IMR-90 (cell line): ENCODE measurements at regions not wholly inside any gene's neighbourhood (a gene's known extent, or its start where the extent isn't known, plus 50 kb on each side); places are given as distances from the start of the nearest gene placed in this dataset.

Source experiments
- ATAC-seq: fragments of 200-7000 bp; cut with Tn5 transposase; 2 replicates; pipeline ENCODE4 v1.9.1; 2020; ENCODE audit warnings: low read depth, mild to moderate bottlenecking, moderate library complexity
- BruUV-seq: library from RNA; stranded (reverse); fragments of 400-500 nt; replicated peaks from 2 replicates; lab custom pipeline; 2021; lab: Mats Ljungman, UMichigan
- CTCF ChIA-PET: fragments of 300-600 bp; formaldehyde crosslinking; extraction: SDS; loops from one replicate; lab custom pipeline; 2021; ENCODE audit warnings: antibody characterized with exemption; lab: Yijun Ruan, JAX
- POLR2A ChIA-PET: fragments of 300-600 bp; sonication (Branson Sonifier 250); formaldehyde crosslinking; loops from one replicate; lab custom pipeline; 2022; ENCODE audit warnings: antibody characterized with exemption; ENCODE audit not compliant: unreplicated experiment; lab: Charles Lee
- DNase-seq: peaks from one replicate; pipeline ENCODE4 v3.0.0; 2013
- H2AFZ ChIP-seq: replicated peaks from 2 replicates; pipeline ENCODE3; 2013; ENCODE audit warnings: low read length, mild to moderate bottlenecking; ENCODE audit not compliant: poor library complexity
- H2AK5ac ChIP-seq: 2 replicates; pipeline ENCODE4 v1.6.1; 2013; ENCODE audit warnings: low read depth, low read length, inconsistent platforms
- H2AK9ac ChIP-seq: replicated peaks from 2 replicates; pipeline ENCODE3; 2013; ENCODE audit warnings: mild to moderate bottlenecking, low read depth, low read length, moderate library complexity; ENCODE audit not compliant: poor library complexity
- H2BK120ac ChIP-seq: 2 replicates; pipeline ENCODE4 v1.6.1; 2013; ENCODE audit warnings: low read depth, low read length, inconsistent platforms
- H2BK15ac ChIP-seq: 3 replicates; pipeline ENCODE4 v1.6.1; 2013; ENCODE audit warnings: low read depth, low read length, inconsistent platforms
- H2BK20ac ChIP-seq: 2 replicates; pipeline ENCODE4 v1.6.1; 2013; ENCODE audit warnings: low read depth, mild to moderate bottlenecking, inconsistent platforms, low read length, moderate library complexity
- H2BK5ac ChIP-seq: 2 replicates; pipeline ENCODE4 v1.6.1; 2013; ENCODE audit warnings: mild to moderate bottlenecking, low read depth, low read length, inconsistent platforms; ENCODE audit not compliant: poor library complexity, severe bottlenecking
- H3K14ac ChIP-seq: replicated peaks from 2 replicates; pipeline ENCODE4 v1.6.1; 2013; ENCODE audit warnings: low read depth, low read length, inconsistent platforms
- H3K18ac ChIP-seq: 2 replicates; pipeline ENCODE4 v1.6.1; 2013; ENCODE audit warnings: low read depth, low read length, control low read depth
- H3K23ac ChIP-seq: 2 replicates; pipeline ENCODE4 v1.6.1; 2013; ENCODE audit warnings: low read depth, low read length, inconsistent platforms
- H3K27ac ChIP-seq: 2 replicates; pipeline ENCODE4 v1.5.1; 2013; ENCODE audit warnings: mild to moderate bottlenecking, control low read depth, low read length; ENCODE audit not compliant: insufficient read depth
- H3K27me3 ChIP-seq: 2 replicates; pipeline ENCODE4 v1.6.1; 2013; ENCODE audit warnings: low read length; ENCODE audit not compliant: control insufficient read depth, insufficient read depth
- H3K36me3 ChIP-seq: 2 replicates; pipeline ENCODE4 v1.6.1; 2013; ENCODE audit warnings: low read length, mixed read lengths; ENCODE audit not compliant: control insufficient read depth, insufficient read depth
- H3K4ac ChIP-seq: 2 replicates; pipeline ENCODE4 v1.6.1; 2013; ENCODE audit warnings: low read depth, low read length, inconsistent platforms
- H3K4me1 ChIP-seq: 2 replicates; pipeline ENCODE4 v1.6.1; 2013; ENCODE audit warnings: low read length, mixed read lengths; ENCODE audit not compliant: control insufficient read depth, insufficient read depth
- H3K4me2 ChIP-seq: 2 replicates; pipeline ENCODE4 v1.6.1; 2013; ENCODE audit warnings: low read depth, mild to moderate bottlenecking, control low read depth, low read length, moderate library complexity
- H3K4me3 ChIP-seq: 2 replicates; pipeline ENCODE4 v1.5.1; 2013; ENCODE audit warnings: low read depth, mild to moderate bottlenecking, control low read depth, low read length, moderate library complexity; ENCODE audit not compliant: insufficient read depth
- H3K56ac ChIP-seq: 2 replicates; pipeline ENCODE4 v1.6.1; 2013; ENCODE audit warnings: low read length, inconsistent platforms; ENCODE audit not compliant: insufficient read depth; ENCODE audit errors: extremely low read depth
- H3K79me1 ChIP-seq, 2 experiments: 2 replicates each; pipeline ENCODE4 v1.6.1; 2013; ENCODE audit warnings: low read length in 2 of 2, inconsistent platforms in 1 of 2, low read depth in 1 of 2
- H3K9ac ChIP-seq: 2 replicates; pipeline ENCODE4 v1.6.1; 2013; ENCODE audit warnings: low read depth, low read length, control low read depth
- H3K9me1 ChIP-seq: 2 replicates; pipeline ENCODE4 v1.6.1; 2013; ENCODE audit warnings: low read length, inconsistent platforms; ENCODE audit not compliant: insufficient read depth
- H3K9me3 ChIP-seq: 2 replicates; pipeline ENCODE4 v1.6.1; 2013; ENCODE audit warnings: low read length; ENCODE audit not compliant: control insufficient read depth, insufficient read depth
- H4K20me1 ChIP-seq: 2 replicates; pipeline ENCODE4 v1.6.1; 2013; ENCODE audit warnings: low read length, inconsistent platforms; ENCODE audit not compliant: insufficient read depth
- H4K5ac ChIP-seq: 2 replicates; pipeline ENCODE4 v1.6.1; 2013; ENCODE audit warnings: mild to moderate bottlenecking, low read depth, low read length, control low read depth
- H4K8ac ChIP-seq, 2 experiments: 2 replicates each; pipeline ENCODE4 v1.6.1; 2013; ENCODE audit warnings: low read depth in 2 of 2, low read length in 2 of 2, control low read depth in 1 of 2, inconsistent platforms in 1 of 2
- H4K91ac ChIP-seq: 2 replicates; pipeline ENCODE4 v1.6.1; 2013; ENCODE audit warnings: low read depth, low read length, inconsistent platforms; ENCODE audit not compliant: insufficient read depth
- BHLHE40 ChIP-seq: fragments of 150-350 bp; IDR thresholded peaks from 2 replicates; pipeline ENCODE4 v1.6.1; 2016; ENCODE audit warnings: mild to moderate bottlenecking, low read depth, low read length
- CTCF ChIP-seq: conservative IDR thresholded peaks from 2 replicates; pipeline ENCODE4 v1.5.1; 2012; ENCODE audit warnings: mild to moderate bottlenecking, low read depth, low read length, improper control_type of control experiment
- FOS ChIP-seq: fragments of 150-350 bp; IDR thresholded peaks from 2 replicates; pipeline ENCODE4 v1.6.1; 2016; ENCODE audit warnings: low read depth, low read length
- MAFK ChIP-seq: IDR thresholded peaks from 2 replicates; pipeline ENCODE4 v1.6.1; 2012; ENCODE audit warnings: low read depth, low read length, improper control_type of control experiment
- MAZ ChIP-seq: IDR thresholded peaks from 2 replicates; pipeline ENCODE4 v1.6.1; 2012; ENCODE audit warnings: low read depth, mild to moderate bottlenecking, low read length, improper control_type of control experiment, moderate library complexity, borderline replicate concordance
- MXI1 ChIP-seq: IDR thresholded peaks from 2 replicates; pipeline ENCODE4 v1.6.1; 2012; ENCODE audit warnings: low read depth, mild to moderate bottlenecking, low read length, moderate library complexity, borderline replicate concordance
- POLR2A ChIP-seq: IDR thresholded peaks from 2 replicates; pipeline ENCODE4 v1.6.1; 2012; ENCODE audit warnings: mild to moderate bottlenecking, low read depth, low read length
- RAD21 ChIP-seq: IDR thresholded peaks from 2 replicates; pipeline ENCODE4 v1.6.1; 2012; ENCODE audit warnings: low read length, improper control_type of control experiment
- RFX5 ChIP-seq: IDR thresholded peaks from 2 replicates; pipeline ENCODE4 v1.8.0; 2012; ENCODE audit warnings: low read depth, mild to moderate bottlenecking, low read length, moderate library complexity
- SMC3 ChIP-seq: fragments of 150-350 bp; IDR thresholded peaks from 2 replicates; pipeline ENCODE4 v1.6.1; 2016; ENCODE audit warnings: low read depth, mild to moderate bottlenecking, antibody characterized with exemption, low read length, moderate library complexity
- WGBS, 2 experiments: methylation state at CpG; one replicate each; pipeline versions ENCODE4 v1.1.5 to v1.1.7; 2013; ENCODE audit warnings: missing lambda C conversion rate in 2 of 2; ENCODE audit not compliant: insufficient read length in 1 of 2; ENCODE audit errors: extremely low coverage in 2 of 2; 5-methylcytosine and 5-hydroxymethylcytosine counted together
- dilution Hi-C: fragments of 300-500 bp; cut with HindIII; formaldehyde crosslinking; loops from one replicate; pipeline ENCODE4 v1.14.3; 2018; ENCODE audit warnings: low sequenced_read_pairs; ENCODE audit not compliant: unreplicated experiment
- in situ Hi-C: fragments of 300-500 bp; cut with MboI; formaldehyde crosslinking; loops from 3 replicates; pipeline ENCODE4 v1.14.3; 2019; ENCODE audit warnings: low sequenced_read_pairs, inconsistent platforms, mixed read lengths
- intact Hi-C: fragments of 100-400 bp; cut with micrococcal nuclease; formaldehyde crosslinking; loops from 2 replicates; pipeline ENCODE4 v1.10.0; 2022
- TF ChIP-seq, protein P1 (sequence below): fragments of 150-350 bp; IDR thresholded peaks from 2 replicates; pipeline ENCODE4 v1.6.1; 2016; ENCODE audit warnings: low read depth, mild to moderate bottlenecking, low read length, moderate library complexity, borderline replicate concordance
- TF ChIP-seq, protein P2 (sequence below): fragments of 150-350 bp; IDR thresholded peaks from 2 replicates; pipeline ENCODE4 v1.6.1; 2017; ENCODE audit warnings: mild to moderate bottlenecking, antibody characterized with exemption, low read length, low read depth

- POLR2A ChIA-PET = no interaction called here
- Histone ChIP-seq H3K4me2 (no peak overlapping the region), H3K27me3 (no peaks in the 10 kb centered on the region), H2BK15ac (no peak overlapping the region), H4K20me1 (no peaks in the 10 kb centered on the region), H4K91ac (no peak overlapping the region), H2BK5ac (no peak overlapping the region), H2AFZ (no peak overlapping the region), H3K18ac (no peak overlapping the region), H3K56ac (no peak overlapping the region), H4K8ac (no peak overlapping the region), H3K9me1 (no peaks in the 10 kb centered on the region), H3K4me3 (no peak overlapping the region), H2AK9ac (no peak overlapping the region), H3K36me3 (no peaks in the 10 kb centered on the region), H2BK20ac (no peak overlapping the region; the same call in 1 of the 2 replicates), H3K23ac (no peak overlapping the region), H3K4me1 (no peaks in the 10 kb centered on the region), H2AK5ac (no peak overlapping the region), H4K5ac (no peak overlapping the region), H3K79me1 (no peaks in the 10 kb centered on the region), H3K9me3 (no peaks in the 10 kb centered on the region), H3K27ac (no peak overlapping the region), H3K14ac (no peak overlapping the region), H3K4ac (no peak overlapping the region), H2BK120ac (no peak overlapping the region), H3K9ac (no peak overlapping the region)
- no TSS peak for BruUV-seq
- DNase-seq (peak; percentile 28), ATAC-seq (no peak)
- 90% methylated on average over 2 of the region's 3 CpGs; no CpG with 5 or more reads in 1 of the 2 experiments for WGBS, 2 experiments
- intact Hi-C loops = no loop called here
- no peak for TF ChIP-seq SMC3
- no peak for TF ChIP-seq MXI1
- TF ChIP-seq POLR2A = no peak
- no peak for TF ChIP-seq RFX5
- TF ChIP-seq, protein P1, sequence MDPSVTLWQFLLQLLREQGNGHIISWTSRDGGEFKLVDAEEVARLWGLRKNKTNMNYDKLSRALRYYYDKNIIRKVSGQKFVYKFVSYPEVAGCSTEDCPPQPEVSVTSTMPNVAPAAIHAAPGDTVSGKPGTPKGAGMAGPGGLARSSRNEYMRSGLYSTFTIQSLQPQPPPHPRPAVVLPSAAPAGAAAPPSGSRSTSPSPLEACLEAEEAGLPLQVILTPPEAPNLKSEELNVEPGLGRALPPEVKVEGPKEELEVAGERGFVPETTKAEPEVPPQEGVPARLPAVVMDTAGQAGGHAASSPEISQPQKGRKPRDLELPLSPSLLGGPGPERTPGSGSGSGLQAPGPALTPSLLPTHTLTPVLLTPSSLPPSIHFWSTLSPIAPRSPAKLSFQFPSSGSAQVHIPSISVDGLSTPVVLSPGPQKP = no peak
- no peak for TF ChIP-seq BHLHE40
- no peak for TF ChIP-seq CTCF
- TF ChIP-seq MAZ = no peak
- no peak for TF ChIP-seq RAD21
- TF ChIP-seq, protein P2, sequence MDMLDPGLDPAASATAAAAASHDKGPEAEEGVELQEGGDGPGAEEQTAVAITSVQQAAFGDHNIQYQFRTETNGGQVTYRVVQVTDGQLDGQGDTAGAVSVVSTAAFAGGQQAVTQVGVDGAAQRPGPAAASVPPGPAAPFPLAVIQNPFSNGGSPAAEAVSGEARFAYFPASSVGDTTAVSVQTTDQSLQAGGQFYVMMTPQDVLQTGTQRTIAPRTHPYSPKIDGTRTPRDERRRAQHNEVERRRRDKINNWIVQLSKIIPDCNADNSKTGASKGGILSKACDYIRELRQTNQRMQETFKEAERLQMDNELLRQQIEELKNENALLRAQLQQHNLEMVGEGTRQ = no peak
- no peak for TF ChIP-seq FOS
- no peak for TF ChIP-seq MAFK
- in situ Hi-C loops = no loop called here
- CTCF ChIA-PET = interaction anchor here (1.6 kb wide), 1 partner anchor 21 kb away, joined by 4 read pairs; no protein-coding TSS in a partner anchor
- dilution Hi-C loops = no loop called here
Measured at GRCh38 chr4:60485276-60485675, 714.9 kb upstream of the ADGRL3 start.
